ENCODE measurements at regions not wholly inside any gene's neighbourhood (a gene's known extent, or its start where the extent isn't known, plus 50 kb on each side); places are given as distances from the start of the nearest gene placed in this dataset.

GRCh38 chr3:1661839-1662238 lies 436.8 kb upstream of the CNTN4 start:
- no peak for TF ChIP-seq EZH2phosphoT487 (IDR thresholded peaks at IDR 0.05; ENCODE audit: borderline replicate concordance, low read length)
- TF ChIP-seq CTCF (IDR thresholded peaks at IDR 0.05; ENCODE audit: low read depth, low read length, poor library complexity, severe bottlenecking): no peak

GRCh38 chr3:1664266-1664665 lies 434.4 kb upstream of the CNTN4 start:
- Histone ChIP-seq H3K27me3 (ENCODE audit: control insufficient read depth, low read length) (no peaks in the 10 kb centered on the region), H3K4me1 (ENCODE audit: control insufficient read depth, low read length) (no peaks in the 10 kb centered on the region), H3K9me3 (ENCODE audit: control insufficient read depth, insufficient read depth, low read length) (no peaks in the 10 kb centered on the region), H3K27ac (ENCODE audit: low read depth, low read length) (no peak overlapping the region), H3K79me2 (ENCODE audit: control insufficient read depth, low read length) (no peaks in the 10 kb centered on the region), H3K4me2 (ENCODE audit: low read length) (no peak overlapping the region), H3K9me2 (replicated peaks; ENCODE audit: control insufficient read depth, low read length) (no peaks in the 10 kb centered on the region), H4K20me1 (ENCODE audit: control insufficient read depth, insufficient read depth, low read depth, low read length) (no peaks in the 10 kb centered on the region), H3K36me3 (ENCODE audit: control insufficient read depth, low read length) (no peaks in the 10 kb centered on the region), H3F3A (ENCODE audit: control insufficient read depth, insufficient read depth) (no peaks in the 10 kb centered on the region), H3K4me3 (ENCODE audit: low read length) (no peak overlapping the region)
- TF ChIP-seq CTCF (IDR thresholded peaks at IDR 0.05; ENCODE audit: low read depth, low read length, poor library complexity, severe bottlenecking): no peak
- no peak for TF ChIP-seq EZH2phosphoT487 (IDR thresholded peaks at IDR 0.05; ENCODE audit: borderline replicate concordance, low read length)

More at GRCh38 chr3:1661839-1662238, 436.8 kb upstream of the CNTN4 start:
- Histone ChIP-seq H3K9me2 (replicated peaks; ENCODE audit: control insufficient read depth, low read length) (no peaks in the 10 kb centered on the region), H3F3A (ENCODE audit: control insufficient read depth, insufficient read depth) (no peaks in the 10 kb centered on the region), H3K27me3 (ENCODE audit: control insufficient read depth, low read length) (no peaks in the 10 kb centered on the region), H3K9me3 (ENCODE audit: control insufficient read depth, insufficient read depth, low read length) (no peaks in the 10 kb centered on the region), H3K4me2 (ENCODE audit: low read length) (no peak overlapping the region), H3K79me2 (ENCODE audit: control insufficient read depth, low read length) (no peaks in the 10 kb centered on the region), H3K27ac (ENCODE audit: low read depth, low read length) (no peak overlapping the region), H4K20me1 (ENCODE audit: control insufficient read depth, insufficient read depth, low read depth, low read length) (no peaks in the 10 kb centered on the region), H3K4me3 (ENCODE audit: low read length) (no peak overlapping the region), H3K36me3 (ENCODE audit: control insufficient read depth, low read length) (no peaks in the 10 kb centered on the region), H3K4me1 (ENCODE audit: control insufficient read depth, low read length) (no peaks in the 10 kb centered on the region)

GRCh38 chr3:1666865-1667264 lies 431.8 kb upstream of the CNTN4 start:
- Histone ChIP-seq H3K9me3 (ENCODE audit: control insufficient read depth, insufficient read depth, low read length) (no peaks in the 10 kb centered on the region), H3F3A (ENCODE audit: control insufficient read depth, insufficient read depth) (no peaks in the 10 kb centered on the region), H3K4me3 (ENCODE audit: low read length) (no peak overlapping the region), H3K9me2 (replicated peaks; ENCODE audit: control insufficient read depth, low read length) (no peaks in the 10 kb centered on the region), H3K79me2 (ENCODE audit: control insufficient read depth, low read length) (no peaks in the 10 kb centered on the region), H4K20me1 (ENCODE audit: control insufficient read depth, insufficient read depth, low read depth, low read length) (no peaks in the 10 kb centered on the region), H3K4me1 (ENCODE audit: control insufficient read depth, low read length) (no peaks in the 10 kb centered on the region), H3K27me3 (ENCODE audit: control insufficient read depth, low read length) (no peaks in the 10 kb centered on the region), H3K27ac (ENCODE audit: low read depth, low read length) (no peak overlapping the region), H3K36me3 (ENCODE audit: control insufficient read depth, low read length) (no peaks in the 10 kb centered on the region), H3K4me2 (ENCODE audit: low read length) (no peak overlapping the region)
- TF ChIP-seq EZH2phosphoT487 (IDR thresholded peaks at IDR 0.05; ENCODE audit: borderline replicate concordance, low read length) (no peak), CTCF (IDR thresholded peaks at IDR 0.05; ENCODE audit: low read depth, low read length, poor library complexity, severe bottlenecking) (no peak)
